SIG-M5 treated with dmso at 0.1 percent for 504 hours (cell line): ENCODE measurements at regions not wholly inside any gene's neighbourhood (a gene's known extent, or its start where the extent isn't known, plus 50 kb on each side); places are given as distances from the start of the nearest gene placed in this dataset.

Experiments used
- DNase-seq: peaks from one replicate; lab custom pipeline; 2025; ENCODE audit not compliant: unreplicated experiment; lab: John Stamatoyannopoulos, UW

GRCh38 chr11:112797648-112798293 lies 163.4 kb upstream of the NCAM1 start:
- no peak for DNase-seq

GRCh38 chr11:112801025-112801816 lies 160.0 kb upstream of the NCAM1 start:
- DNase-seq, result no peak

GRCh38 chr11:112801817-112802088 lies 159.5 kb upstream of the NCAM1 start:
- DNase-seq, result no peak

- DNase-seq, result no peak
Measured at GRCh38 chr11:112805658-112806057, 155.6 kb upstream of the NCAM1 start.

- DNase-seq, result no peak
Measured at GRCh38 chr11:112806256-112806655, 155.0 kb upstream of the NCAM1 start.

- DNase-seq, result no peak
Measured at GRCh38 chr11:112806876-112807275, 154.3 kb upstream of the NCAM1 start.

- DNase-seq, result no peak
Measured at GRCh38 chr11:112809429-112809828, 151.8 kb upstream of the NCAM1 start.

- no peak for DNase-seq
Measured at GRCh38 chr11:112810951-112811350, 150.3 kb upstream of the NCAM1 start.

- DNase-seq, result no peak
Measured at GRCh38 chr11:112811783-112812182, 149.4 kb upstream of the NCAM1 start.

- DNase-seq, result no peak
Measured at GRCh38 chr11:112812729-112813128, 148.5 kb upstream of the NCAM1 start.

GRCh38 chr11:112814168-112814567 lies 147.1 kb upstream of the NCAM1 start:
- no peak for DNase-seq

GRCh38 chr11:112817376-112817775 lies 143.8 kb upstream of the NCAM1 start:
- DNase-seq, result no peak

GRCh38 chr11:112822478-112823274 lies 138.5 kb upstream of the NCAM1 start:
- DNase-seq, result no peak

GRCh38 chr11:112826026-112826425 lies 135.2 kb upstream of the NCAM1 start:
- DNase-seq, result no peak

- DNase-seq, result no peak
Measured at GRCh38 chr11:112826788-112827187, 134.4 kb upstream of the NCAM1 start.

GRCh38 chr11:112828421-112828820 lies 132.8 kb upstream of the NCAM1 start:
- no peak for DNase-seq

- no peak for DNase-seq
Measured at GRCh38 chr11:112829971-112830654, 131.1 kb upstream of the NCAM1 start.

GRCh38 chr11:112831041-112831440 lies 130.2 kb upstream of the NCAM1 start:
- no peak for DNase-seq

- DNase-seq, result no peak
Measured at GRCh38 chr11:112831969-112832766, 129.1 kb upstream of the NCAM1 start.

- no peak for DNase-seq
Measured at GRCh38 chr11:112834277-112834755, 126.9 kb upstream of the NCAM1 start.
